ENCODE measurements at regions not wholly inside any gene's neighbourhood (a gene's known extent, or its start where the extent isn't known, plus 50 kb on each side); places are given as distances from the start of the nearest gene placed in this dataset.

DNA sequence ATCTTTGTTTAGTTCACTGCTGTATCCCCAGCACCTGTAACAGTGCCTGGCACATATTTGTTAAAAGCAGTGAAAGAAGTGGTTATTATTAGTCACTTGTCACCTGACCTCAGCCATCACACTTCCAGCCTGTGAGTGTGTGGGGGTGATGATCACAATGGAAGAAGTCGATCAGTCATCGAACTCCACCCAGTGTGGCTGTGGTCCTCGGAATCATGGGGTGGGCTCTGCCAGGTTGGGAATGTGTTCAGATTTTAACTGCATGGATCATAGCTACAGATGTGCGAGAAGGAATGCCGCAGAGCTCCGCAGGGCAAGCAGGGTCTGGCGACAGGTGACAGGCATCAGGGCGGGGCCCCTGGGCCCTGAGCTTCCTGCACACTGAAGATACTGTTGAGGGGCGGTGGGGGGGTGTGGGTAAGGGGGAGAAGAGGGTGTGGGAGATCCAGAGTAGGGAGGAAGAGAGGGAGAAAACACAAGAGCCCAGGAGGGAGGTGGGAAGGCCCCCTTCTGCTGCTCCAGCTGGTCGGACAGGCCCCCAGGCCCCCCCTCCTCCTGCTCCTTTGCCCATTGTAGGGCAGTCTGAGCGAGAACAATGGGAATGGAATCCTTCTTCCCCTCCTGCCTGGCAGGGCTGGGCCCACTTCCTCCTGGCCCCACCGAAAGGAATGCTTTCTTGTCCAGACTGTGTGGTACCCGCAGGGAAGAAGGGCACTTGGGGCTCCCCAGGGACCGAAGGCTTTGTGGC, 89.6 kb downstream of the SPRY4 start:
- Histone ChIP-seq H3K14ac (ENCODE audit: insufficient read length) (no peak overlapping the region), H2BK12ac (ENCODE audit: low read depth, low read length) (peak overlapping the region; percentile 97), H3K18ac (ENCODE audit: extremely low read depth, low read length) (peak overlapping the region; percentile 96), H2AK5ac (ENCODE audit: low read depth, low read length) (peak overlapping the region; percentile 91), H3K4me1 (replicated peaks in 1 of 4; ENCODE audit: control insufficient read depth in 3 of 4, insufficient read depth in 4 of 4, low read length in 3 of 4) (peaks cover 8 to 19% (median 15%) of the 10 kb centered on the region in 4 experiments), H3K4ac (replicated peaks; ENCODE audit: insufficient read length, low read depth, low read length) (peak overlapping the region; percentile 73), H3K27me3 (replicated peaks in 1 of 4; ENCODE audit: control insufficient read depth in 3 of 4, extremely low read depth in 1 of 4, insufficient read depth in 3 of 4, low read length in 3 of 4) (no peaks in the 10 kb centered on the region), H4K5ac (ENCODE audit: insufficient read length, low read depth, low read length) (peak overlapping the region; percentile 59), H3K79me1 (ENCODE audit: low read depth, low read length) (no peaks in the 10 kb centered on the region), H3K9ac (replicated peaks in 1 of 4; ENCODE audit: extremely low read depth in 1 of 4, low read depth in 3 of 4, low read length in 3 of 4) (no peak overlapping the region), H2BK15ac (ENCODE audit: low read length) (peak overlapping the region; percentile 0; the same call in 1 of the 2 replicates), H2BK5ac (ENCODE audit: low read depth, low read length) (peak overlapping the region; percentile 99), H3K27ac (ENCODE audit: low read depth, low read length) (peak overlapping the region; percentile 54), H4K8ac (ENCODE audit: extremely low read depth, insufficient read depth, low read length) (no peak overlapping the region; the same call in 1 of the 2 replicates), H3K9me3 (ENCODE audit: insufficient read depth in 2 of 2, low read depth in 1 of 2, low read length in 1 of 2) (no peaks in the 10 kb centered on the region; a peak in 1 of 4 replicates), H2BK120ac (replicated peaks; ENCODE audit: low read depth, low read length) (peak overlapping the region; percentile 93), H3K36me3 (ENCODE audit: control insufficient read depth in 2 of 4, insufficient read depth in 4 of 4, low read length in 3 of 4) (no peaks in the 10 kb centered on the region), H3K4me2 (ENCODE audit: insufficient read depth in 1 of 2, low read depth in 2 of 2, low read length in 2 of 2) (peak overlapping the region; percentile 51 to 54), H3K23ac (ENCODE audit: insufficient read length) (no peak overlapping the region), H2BK20ac (ENCODE audit: low read length) (peak overlapping the region; percentile 98), H4K91ac (replicated peaks; ENCODE audit: insufficient read length, low read length) (peak overlapping the region; percentile 45), H2AFZ (ENCODE audit: low read length) (no peak overlapping the region), H3K79me2 (ENCODE audit: control insufficient read depth in 1 of 2, insufficient read depth in 2 of 2, low read length in 2 of 2) (no peaks in the 10 kb centered on the region), H3K4me3 (ENCODE audit: extremely low read depth in 1 of 4, insufficient read depth in 2 of 4, low read depth in 3 of 4, low read length in 4 of 4) (peak overlapping the region in 1 of 4 experiments; percentile 27; a peak in 2 of 8 replicates), H3K23me2 (ENCODE audit: low read depth, low read length) (no peaks in the 10 kb centered on the region), H3K56ac (replicated peaks; ENCODE audit: insufficient read length, low read depth, low read length) (peak overlapping the region; percentile 73), H4K20me1 (replicated peaks in 1 of 2; ENCODE audit: control insufficient read depth in 1 of 2, insufficient read depth in 2 of 2, low read length in 2 of 2) (no peaks in the 10 kb centered on the region)
- ChIA-PET CTCF (ENCODE audit: partially characterized antibody) (interaction anchor here (0.6 to 4.2 kb wide), 12 partner anchors 10 to 374 kb away, joined by 3 to 22 read pairs (median 3); partner anchors contain the start of gene SPRY4), POLR2A (ENCODE audit: partially characterized antibody) (interaction anchor here (0.8 to 2.9 kb wide), 13 partner anchors 10 to 78 kb away, joined by 3 to 14 read pairs (median 4); no protein-coding TSS in a partner anchor)
- WGBS, 2 experiments (ENCODE audit: extremely low coverage in 1 of 2, insufficient coverage in 1 of 2, insufficient read length in 1 of 2, insufficient replicate concordance in 2 of 2, low coverage in 1 of 2, low lambda C conversion rate in 2 of 2, missing lambda C conversion rate in 1 of 2), result 23% methylated on average over 11 of the region's 14 CpGs; no CpG with 5 or more reads in 1 of the 2 experiments
- FAIRE-seq (no peak), DNase-seq (ENCODE audit: low read depth in 1 of 2, low spot score in 2 of 2) (peak; percentile 80 to 83)
- TF ChIP-seq RBBP5 (IDR thresholded peaks at IDR 0.05; ENCODE audit: borderline replicate concordance, low read depth, low read length) (0 out of 2 replicates have a peak, but pooled peaks have one; percentile 47), GTF2F1 (IDR thresholded peaks at IDR 0.05; ENCODE audit: borderline replicate concordance, low read depth, low read length) (no peak), ZNF274 (IDR thresholded peaks at IDR 0.05; ENCODE audit: borderline replicate concordance, extremely low read depth, low read length) (no peak), SAP30 (IDR thresholded peaks at IDR 0.05; ENCODE audit: insufficient read depth, insufficient replicate concordance, low read length) (no peak)
